22Rv1 (cell line): ENCODE measurements at regions not wholly inside any gene's neighbourhood (a gene's known extent, or its start where the extent isn't known, plus 50 kb on each side); places are given as distances from the start of the nearest gene placed in this dataset.
A peak's percentile ranks its signal among the peaks of the same experiment; 100 is the strongest.

Experiments
- H3K27ac ChIP-seq: fragments of 450-650 bp; 2 replicates; pipeline ENCODE4 v1.5.1; 2017
- CTCF ChIP-seq: fragments of 450-650 bp; IDR thresholded peaks from 2 replicates; pipeline ENCODE4 v1.5.1; 2017; ENCODE audit warnings: mild to moderate bottlenecking
- ZFX ChIP-seq: fragments of 450-650 bp; IDR thresholded peaks from 2 replicates; pipeline ENCODE4 v1.6.1; 2017; ENCODE audit warnings: antibody characterized with exemption, borderline replicate concordance

GRCh38 chr5:67377631-67378030, 181.0 kb upstream of the CD180 start:
- no peak for TF ChIP-seq CTCF
- TF ChIP-seq ZFX: no peak
- no peak overlapping the region for H3K27ac ChIP-seq

- H3K27ac ChIP-seq: no peak overlapping the region
- TF ChIP-seq CTCF (peak; percentile 29), ZFX (no peak)
These were observed 179.0 kb upstream of the CD180 start for GRCh38 chr5:67375606-67376005.

- H3K27ac ChIP-seq: no peak overlapping the region
- TF ChIP-seq ZFX: no peak
- TF ChIP-seq CTCF: no peak
These were observed 177.8 kb upstream of the CD180 start for GRCh38 chr5:67374378-67374777.

GRCh38 chr5:67373518-67373917, 176.9 kb upstream of the CD180 start:
- TF ChIP-seq ZFX (no peak), CTCF (no peak)
- H3K27ac ChIP-seq: no peak overlapping the region

- H3K27ac ChIP-seq: no peak overlapping the region
- TF ChIP-seq ZFX (no peak), CTCF (no peak)
These were observed 176.3 kb upstream of the CD180 start for GRCh38 chr5:67372887-67373286.

GRCh38 chr5:67371924-67372323, 175.3 kb upstream of the CD180 start:
- TF ChIP-seq CTCF: no peak
- TF ChIP-seq ZFX: no peak
- no peak overlapping the region for H3K27ac ChIP-seq

- TF ChIP-seq ZFX (no peak), CTCF (no peak)
- no peak overlapping the region for H3K27ac ChIP-seq
These were observed 170.2 kb upstream of the CD180 start for GRCh38 chr5:67366691-67367395.
